Spleen (tissue), 7 donors: ENCODE measurements at regions not wholly inside any gene's neighbourhood (a gene's known extent, or its start where the extent isn't known, plus 50 kb on each side); places are given as distances from the start of the nearest gene placed in this dataset.

Experiments
- CTCF ChIP-seq, 11 experiments: fragments of 200-600 bp in 7 of 11; fragments of 450-650 bp in 4 of 11; sonication (generic) in 4 of 11; IDR thresholded peaks in 8 of 11; conservative IDR thresholded peaks in 3 of 11; 1 replicate in 7 of 11; 2 replicates in 4 of 11; pipeline versions ENCODE4 v1.4.0 to v1.8.0; 2016 to 2021; ENCODE audit warnings: antibody characterized with exemption in 11 of 11, inconsistent platforms in 4 of 11, mild to moderate bottlenecking in 1 of 11
- POLR2A ChIP-seq, 3 donors: fragments of 450-650 bp; IDR thresholded peaks; one replicate each; pipeline ENCODE4 v1.5.1; 2017; ENCODE audit warnings: antibody characterized with exemption in 3 of 3, mild to moderate bottlenecking in 1 of 3
- POLR2AphosphoS5 ChIP-seq, 3 donors: sonication (generic); formaldehyde crosslinking; IDR thresholded peaks; one replicate each; pipeline ENCODE4 v1.5.1; 2017; ENCODE audit warnings: antibody characterized with exemption in 3 of 3
- donor health status: DM: no; HTN: no; CAD: no; lungs with moderate emphysema.
- donor health status: DM: no; HTN: no; CAD: no.
- donor health status: DM: no; HTN: no; CAD: no.

GRCh38 chr11:59271811-59272327 lies 59.1 kb upstream of the MPEG1 start:
- TF ChIP-seq POLR2AphosphoS5 (IDR thresholded peaks at IDR 0.05), result no peak
- no peak for TF ChIP-seq CTCF (IDR thresholded peaks at IDR 0.05 in 8 of 11, conservative IDR thresholded peaks at IDR 0.05 in 3 of 11)
- TF ChIP-seq POLR2A (IDR thresholded peaks at IDR 0.05), result no peak
